Neural cell (in vitro differentiated cells): ENCODE measurements at regions not wholly inside any gene's neighbourhood (a gene's known extent, or its start where the extent isn't known, plus 50 kb on each side); places are given as distances from the start of the nearest gene placed in this dataset.

ENCODE experiments used
- CTCF ChIP-seq: fragments of 450-650 bp; IDR thresholded peaks from 2 replicates; pipeline ENCODE4 v1.5.1; 2014; ENCODE audit warnings: antibody characterized with exemption, mild to moderate bottlenecking, moderate library complexity; ENCODE audit not compliant: poor library complexity, severe bottlenecking
- EP300 ChIP-seq: fragments of 450-650 bp; conservative IDR thresholded peaks from 2 replicates; pipeline ENCODE4 v1.6.1; 2014; ENCODE audit warnings: antibody characterized with exemption, mild to moderate bottlenecking, moderate library complexity; ENCODE audit not compliant: poor library complexity, severe bottlenecking
- EZH2 ChIP-seq: fragments of 200-600, 300-800 bp; shearing (Covaris generic), sonication (generic); IDR thresholded peaks from 2 replicates; pipeline ENCODE4 v1.6.1; 2014; ENCODE audit warnings: antibody characterized with exemption, low read length, borderline replicate concordance, mild to moderate bottlenecking; ENCODE audit not compliant: insufficient read depth, poor library complexity, severe bottlenecking
- POLR2AphosphoS5 ChIP-seq: IDR thresholded peaks from 2 replicates; pipeline ENCODE4 v1.6.1; 2012
- RAD21 ChIP-seq: fragments of 450-650 bp; conservative IDR thresholded peaks from 2 replicates; pipeline ENCODE4 v1.6.1; 2014; ENCODE audit warnings: antibody characterized with exemption, mild to moderate bottlenecking, moderate library complexity
- REST ChIP-seq: IDR thresholded peaks from 2 replicates; pipeline ENCODE4 v1.6.1; 2012; ENCODE audit warnings: borderline replicate concordance
- TAF1 ChIP-seq: IDR thresholded peaks from 2 replicates; pipeline ENCODE4 v1.6.1; 2012; ENCODE audit warnings: low read depth

- TF ChIP-seq CTCF, result no peak
- no peak for TF ChIP-seq EZH2
- TF ChIP-seq REST, result no peak
- no peak for TF ChIP-seq EP300
- no peak for TF ChIP-seq TAF1
- no peak for TF ChIP-seq POLR2AphosphoS5
- no peak for TF ChIP-seq RAD21
Observed at GRCh38 chrX:42248226-42248625, 324.9 kb upstream of the CASK start.
